ENCODE measurements at regions not wholly inside any gene's neighbourhood (a gene's known extent, or its start where the extent isn't known, plus 50 kb on each side); places are given as distances from the start of the nearest gene placed in this dataset.
"Not testable (repeated sequence)": the region's sequence is repeated elsewhere in the genome, so short reads cannot be mapped to it uniquely, and the experiment has no call there.

- H3K4me3 ChIP-seq (ENCODE audit: control extremely low read depth in 1 of 5, extremely low read depth in 1 of 5, insufficient read depth in 1 of 5, low read depth in 2 of 5, low read length in 4 of 5); CTCF ChIA-PET; POLR2A ChIA-PET; H3K4me3 Mint-ChIP-seq; H3K4me1 Mint-ChIP-seq; H3K27me3 ChIP-seq (replicated peaks in 1 of 4; ENCODE audit: control extremely low read depth in 1 of 4, control insufficient read depth in 3 of 4, insufficient read depth in 4 of 4, low read length in 3 of 4); H3K4me1 ChIP-seq (ENCODE audit: control insufficient read depth in 2 of 2, insufficient read depth in 2 of 2, low read length in 2 of 2); ATAC-seq (ENCODE audit: low read depth); H3K4me2 ChIP-seq (replicated peaks; ENCODE audit: low read depth, low read length, poor library complexity, severe bottlenecking); DNase-seq; H2AFZ ChIP-seq (ENCODE audit: insufficient read depth, low read depth, low read length, poor library complexity, severe bottlenecking); intact Hi-C loops (cut with micrococcal nuclease); H3K36me3 ChIP-seq (replicated peaks in 1 of 2; ENCODE audit: control extremely low read depth in 1 of 2, control insufficient read depth in 1 of 2, extremely low read depth in 1 of 2, insufficient read depth in 2 of 2, low read length in 1 of 2); H3K27ac Mint-ChIP-seq; H3K27me3 Mint-ChIP-seq; H3K79me2 ChIP-seq (ENCODE audit: control insufficient read depth, insufficient read depth, low read length); H3K9me3 ChIP-seq (ENCODE audit: control extremely low read depth in 1 of 3, control insufficient read depth in 2 of 3, insufficient read depth in 1 of 3, low read length in 2 of 3); H4K20me1 ChIP-seq (ENCODE audit: control insufficient read depth, insufficient read depth, low read length, poor library complexity, severe bottlenecking); H3K9ac ChIP-seq (ENCODE audit: low read length); H3K27ac ChIP-seq (ENCODE audit: low read length in 2 of 2): not testable (repeated sequence)
- peaks cover 12% of the 10 kb centered on the region for H3K9me3 Mint-ChIP-seq (ENCODE audit: insufficient read depth)
- WGBS (ENCODE audit: insufficient coverage) = no CpG with 5 or more reads among the region's 4 CpGs
Observed at GRCh38 chr15:19901414-19901813, 640.2 kb downstream of the GOLGA6L6 start.

GRCh38 chr15:19899021-19899824 is 642.4 kb downstream of the GOLGA6L6 start:
- Histone ChIP-seq H4K20me1 (ENCODE audit: control insufficient read depth, insufficient read depth, low read length, poor library complexity, severe bottlenecking) (no peaks in the 10 kb centered on the region), H3K9me3 (ENCODE audit: control extremely low read depth in 1 of 3, control insufficient read depth in 2 of 3, insufficient read depth in 1 of 3, low read length in 2 of 3) (peaks cover 0 to 8% (median 0%) of the 10 kb centered on the region in 3 donors), H3K4me2 (replicated peaks; ENCODE audit: low read depth, low read length, poor library complexity, severe bottlenecking) (no peak overlapping the region), H3K27me3 (replicated peaks in 1 of 4; ENCODE audit: control extremely low read depth in 1 of 4, control insufficient read depth in 3 of 4, insufficient read depth in 4 of 4, low read length in 3 of 4) (no peaks in the 10 kb centered on the region), H2AFZ (ENCODE audit: insufficient read depth, low read depth, low read length, poor library complexity, severe bottlenecking) (no peak overlapping the region), H3K4me1 (ENCODE audit: control insufficient read depth in 2 of 2, insufficient read depth in 2 of 2, low read length in 2 of 2) (no peaks in the 10 kb centered on the region), H3K4me3 (ENCODE audit: control extremely low read depth in 1 of 5, extremely low read depth in 1 of 5, insufficient read depth in 1 of 5, low read depth in 2 of 5, low read length in 4 of 5) (no peak overlapping the region), H3K36me3 (replicated peaks in 1 of 2; ENCODE audit: control extremely low read depth in 1 of 2, control insufficient read depth in 1 of 2, extremely low read depth in 1 of 2, insufficient read depth in 2 of 2, low read length in 1 of 2) (no peaks in the 10 kb centered on the region), H3K9ac (ENCODE audit: low read length) (no peak overlapping the region), H3K27ac (ENCODE audit: low read length in 2 of 2) (no peak overlapping the region), H3K79me2 (ENCODE audit: control insufficient read depth, insufficient read depth, low read length) (no peaks in the 10 kb centered on the region)
- Mint-ChIP-seq H3K4me1 (no peaks in the 10 kb centered on the region), H3K9me3 (ENCODE audit: insufficient read depth) (peaks cover 16% of the 10 kb centered on the region), H3K27ac (no peak overlapping the region), H3K27me3 (no peaks in the 10 kb centered on the region), H3K4me3 (no peak overlapping the region)
- no peak for ATAC-seq (ENCODE audit: low read depth)
- no peak for DNase-seq
- ChIA-PET POLR2A (no interaction called here), CTCF (no interaction called here)
- WGBS (ENCODE audit: insufficient coverage) = 65% methylated on average over 38 of the region's 53 CpGs
- intact Hi-C loops (cut with micrococcal nuclease) = no loop called here
- no peak for TF ChIP-seq CTCF (IDR thresholded peaks at IDR 0.05)
- no peak for TF ChIP-seq EZH2 (IDR thresholded peaks at IDR 0.05; ENCODE audit: borderline replicate concordance, insufficient read depth, low read depth, low read length, poor library complexity, severe bottlenecking)

- H3K27me3 ChIP-seq (replicated peaks in 1 of 4; ENCODE audit: control extremely low read depth in 1 of 4, control insufficient read depth in 3 of 4, insufficient read depth in 4 of 4, low read length in 3 of 4); H3K27me3 Mint-ChIP-seq; intact Hi-C loops (cut with micrococcal nuclease); H3K9me3 ChIP-seq (ENCODE audit: control extremely low read depth in 1 of 3, control insufficient read depth in 2 of 3, insufficient read depth in 1 of 3, low read length in 2 of 3); H3K4me1 ChIP-seq (ENCODE audit: control insufficient read depth in 2 of 2, insufficient read depth in 2 of 2, low read length in 2 of 2); POLR2A ChIA-PET; H3K27ac Mint-ChIP-seq; H3K4me3 ChIP-seq (ENCODE audit: control extremely low read depth in 1 of 5, extremely low read depth in 1 of 5, insufficient read depth in 1 of 5, low read depth in 2 of 5, low read length in 4 of 5); H3K9ac ChIP-seq (ENCODE audit: low read length); CTCF ChIA-PET; H2AFZ ChIP-seq (ENCODE audit: insufficient read depth, low read depth, low read length, poor library complexity, severe bottlenecking); H4K20me1 ChIP-seq (ENCODE audit: control insufficient read depth, insufficient read depth, low read length, poor library complexity, severe bottlenecking); DNase-seq; H3K4me3 Mint-ChIP-seq; H3K79me2 ChIP-seq (ENCODE audit: control insufficient read depth, insufficient read depth, low read length); H3K9me3 Mint-ChIP-seq (ENCODE audit: insufficient read depth); H3K27ac ChIP-seq (ENCODE audit: low read length in 2 of 2); ATAC-seq (ENCODE audit: low read depth); H3K4me1 Mint-ChIP-seq; H3K4me2 ChIP-seq (replicated peaks; ENCODE audit: low read depth, low read length, poor library complexity, severe bottlenecking); H3K36me3 ChIP-seq (replicated peaks in 1 of 2; ENCODE audit: control extremely low read depth in 1 of 2, control insufficient read depth in 1 of 2, extremely low read depth in 1 of 2, insufficient read depth in 2 of 2, low read length in 1 of 2): not testable (repeated sequence)
- WGBS (ENCODE audit: insufficient coverage) = no CpG with 5 or more reads among the region's 1 CpG
Observed at GRCh38 chr15:19888811-19889210, 652.8 kb downstream of the GOLGA6L6 start.
